Globus pallidus (tissue), 1 donor: ENCODE measurements at regions not wholly inside any gene's neighbourhood (a gene's known extent, or its start where the extent isn't known, plus 50 kb on each side); places are given as distances from the start of the nearest gene placed in this dataset.

Experiments used
- DNase-seq: peaks from one replicate; pipeline ENCODE4 v3.0.0-alpha.2; 2015; ENCODE audit warnings: low spot score

DNA sequence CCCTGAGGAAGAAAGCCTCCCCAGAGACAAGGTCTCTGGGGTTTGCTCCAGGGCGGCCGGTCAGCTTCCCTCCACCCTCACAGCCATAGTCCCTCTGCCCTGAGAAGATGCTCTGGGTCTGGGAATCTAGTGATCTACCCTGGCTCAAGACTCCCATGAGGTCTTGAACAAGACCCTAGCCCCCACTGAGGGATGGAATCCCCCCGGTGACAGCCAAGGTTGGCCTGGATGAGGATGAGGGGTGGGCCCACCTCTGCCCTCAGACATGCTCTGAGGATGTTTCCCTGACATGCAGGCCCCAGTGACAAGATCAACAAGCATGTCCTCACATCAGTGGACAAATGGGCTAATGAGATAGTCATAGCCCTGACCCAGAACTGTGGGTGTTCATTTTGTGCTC lies 138.6 kb downstream of the C5orf15 start:
- no peak for DNase-seq

DNA sequence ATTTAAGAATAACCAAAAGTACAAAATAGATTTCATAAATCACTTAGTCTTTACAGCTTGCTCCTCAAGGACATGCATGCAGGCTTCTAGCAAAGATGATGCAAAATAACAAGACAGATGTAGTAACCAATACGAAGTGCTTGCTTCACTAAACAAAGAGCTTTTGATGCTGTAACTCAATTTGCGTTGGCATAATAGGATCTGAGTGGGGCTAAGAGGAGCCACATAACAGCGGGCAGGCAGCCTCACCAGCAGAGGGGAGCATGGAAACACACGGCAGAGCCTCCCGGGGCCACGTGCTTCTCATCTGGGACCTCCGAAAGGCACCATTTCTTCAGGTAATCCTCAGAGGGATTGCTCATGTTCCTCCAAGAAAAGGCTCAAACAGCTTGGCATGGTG lies 139.7 kb downstream of the C5orf15 start:
- DNase-seq, result peak; percentile 24

DNA sequence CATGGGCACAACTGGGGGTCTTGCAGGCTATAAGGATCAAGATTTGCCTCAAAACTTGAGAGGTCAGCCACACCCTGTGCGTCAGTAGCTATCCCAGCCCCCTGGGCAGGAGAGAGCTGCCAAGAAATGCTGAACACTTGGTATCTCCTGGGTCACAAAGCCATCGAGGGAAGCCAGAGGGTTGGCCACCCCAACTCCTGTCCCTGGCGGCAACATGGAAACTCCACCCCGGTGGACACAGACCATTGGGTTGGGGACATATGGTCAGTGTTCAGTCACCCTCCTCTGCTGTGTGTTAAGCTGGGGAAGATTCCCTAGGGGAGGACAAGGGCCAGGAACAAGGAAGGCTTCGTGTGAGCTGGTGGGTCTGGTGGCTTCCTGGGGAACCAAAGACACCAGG lies 140.6 kb downstream of the C5orf15 start:
- DNase-seq, result no peak

DNA sequence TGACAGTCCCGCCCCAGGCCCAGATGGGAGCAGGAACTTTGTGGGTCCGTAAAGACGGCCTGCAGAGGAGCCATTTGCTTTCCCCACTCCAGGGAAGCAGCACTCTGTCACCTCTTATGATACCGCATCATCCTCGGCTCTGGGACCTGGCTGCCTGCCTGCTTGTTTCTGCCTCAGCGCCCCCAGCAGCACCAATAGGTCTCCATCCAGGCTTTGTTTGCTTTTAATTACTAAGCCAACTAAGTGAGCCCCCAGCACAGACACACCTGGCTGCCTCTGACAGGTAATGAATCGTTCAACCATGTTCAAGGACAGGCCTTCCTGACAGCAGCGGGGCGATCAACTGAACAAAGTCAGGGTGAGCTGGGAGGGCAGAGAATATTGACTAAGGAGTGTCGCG lies 141.4 kb downstream of the C5orf15 start:
- no peak for DNase-seq

DNA sequence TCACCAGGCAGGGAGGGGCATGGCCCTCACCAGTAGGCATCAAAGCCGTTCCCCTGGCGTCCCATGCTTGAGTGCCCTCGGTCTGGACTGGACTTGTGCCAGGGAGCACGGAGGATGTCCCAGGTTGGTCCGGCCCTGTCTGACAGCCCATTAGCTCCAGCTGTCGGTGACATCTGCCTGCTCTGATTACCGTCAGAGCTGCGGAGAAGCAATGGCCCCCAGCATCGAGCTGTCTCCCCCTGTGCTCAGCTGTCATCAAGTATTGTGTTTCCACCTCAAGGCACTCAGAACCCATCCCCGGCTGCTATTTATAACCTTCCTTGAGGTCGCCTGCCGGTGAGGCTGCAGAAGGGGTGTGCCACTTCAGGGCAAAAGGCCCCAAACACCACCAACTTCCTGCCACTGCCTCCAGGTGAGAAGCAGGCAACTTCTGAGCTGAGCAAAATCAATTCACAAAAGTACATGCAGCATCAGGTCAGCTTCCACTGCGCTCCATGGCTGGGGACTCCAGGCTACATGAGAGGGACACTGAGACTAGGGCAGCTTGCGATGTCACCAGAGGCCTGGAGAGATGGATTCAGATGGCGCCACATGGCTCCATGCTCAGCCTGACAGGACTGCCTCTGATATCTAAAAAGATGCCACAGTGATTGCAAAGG lies 142.7 kb downstream of the C5orf15 start:
- DNase-seq, result no peak

DNA sequence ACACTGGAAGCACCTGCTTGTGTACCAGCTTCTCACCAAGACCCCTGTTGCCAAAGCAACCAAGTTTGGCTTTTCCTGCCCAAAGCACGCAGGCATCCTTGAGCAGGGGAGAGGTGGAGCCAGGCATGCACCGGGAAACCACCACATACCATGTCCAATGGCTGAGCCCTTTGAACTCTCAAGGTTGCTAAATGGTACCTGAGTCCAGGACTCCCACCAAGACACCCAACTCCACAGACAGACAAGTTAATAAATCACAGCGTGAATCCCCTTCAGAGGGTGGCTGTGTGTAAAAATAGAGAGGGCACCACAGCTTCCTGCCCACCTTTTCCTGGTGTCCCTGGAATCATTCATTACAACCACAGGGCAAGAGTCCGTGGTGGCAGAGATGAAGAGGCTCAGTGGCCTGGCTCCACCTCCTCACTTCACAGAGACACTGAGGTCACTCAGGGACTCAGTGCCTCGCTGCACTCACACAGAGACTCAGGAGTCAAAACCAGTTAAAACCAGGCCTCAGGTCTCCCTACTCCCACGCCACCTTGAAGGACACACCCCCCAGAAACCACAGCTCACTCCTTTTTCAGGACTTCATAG lies 143.7 kb downstream of the C5orf15 start:
- DNase-seq, result no peak

DNA sequence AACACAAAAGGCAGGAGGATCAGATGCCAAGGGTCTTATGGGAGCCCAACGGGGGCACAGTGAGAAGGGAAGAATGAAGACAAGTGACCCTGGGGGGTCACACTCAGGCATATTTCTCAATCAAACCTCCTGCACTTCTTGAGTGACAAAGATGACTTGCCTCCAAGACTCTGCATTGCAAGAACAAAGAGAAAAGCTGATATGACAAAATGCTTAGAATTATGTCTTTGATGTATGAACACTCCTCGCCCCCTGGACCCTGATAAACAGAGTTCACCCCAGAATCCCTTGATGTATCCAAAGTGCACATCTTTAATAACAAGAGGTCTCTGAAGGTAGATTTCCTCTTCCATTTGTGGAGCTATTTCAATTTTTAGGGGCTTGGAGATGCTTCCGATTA lies 146.5 kb downstream of the C5orf15 start:
- DNase-seq, result no peak

DNA sequence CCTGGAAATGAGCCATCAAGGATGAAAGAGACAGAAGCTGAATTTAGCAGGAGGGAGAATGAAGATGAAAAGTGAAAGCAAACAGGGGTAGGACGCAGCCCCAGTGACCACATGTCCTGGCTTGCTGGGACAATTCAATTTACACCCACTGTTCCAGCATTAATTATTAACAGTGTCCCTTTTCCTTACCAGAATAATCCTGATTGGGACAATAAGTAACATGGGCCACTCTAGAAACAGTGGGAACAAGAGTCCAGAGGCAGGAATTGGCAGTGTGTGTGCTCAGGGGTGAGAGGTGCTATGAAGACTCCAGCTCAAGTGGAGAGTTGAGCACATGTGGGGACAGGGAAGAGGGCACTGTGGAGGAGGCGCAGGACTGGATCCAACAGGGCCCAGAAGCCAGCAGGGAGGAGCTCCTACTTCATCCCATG lies 147.1 kb downstream of the C5orf15 start:
- no peak for DNase-seq

DNA sequence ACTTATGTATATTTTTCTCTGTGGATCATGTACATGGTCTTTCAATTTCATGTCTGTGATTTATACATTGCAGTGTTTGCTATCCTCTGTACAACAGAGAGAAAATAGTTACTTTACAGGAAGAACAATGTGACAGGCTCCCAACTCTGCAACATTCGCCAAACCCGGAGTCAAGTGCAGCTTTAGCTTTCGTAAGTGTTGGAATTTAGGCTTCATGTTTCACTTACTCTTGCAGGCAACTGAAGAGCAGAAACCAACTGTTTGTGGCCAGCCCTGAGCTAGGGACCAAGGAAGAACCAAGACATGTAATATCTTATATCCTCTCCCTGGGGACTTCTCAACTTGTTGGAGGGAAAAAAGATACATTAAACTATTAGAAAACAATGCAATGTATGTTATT lies 147.9 kb downstream of the C5orf15 start:
- DNase-seq, result no peak

DNA sequence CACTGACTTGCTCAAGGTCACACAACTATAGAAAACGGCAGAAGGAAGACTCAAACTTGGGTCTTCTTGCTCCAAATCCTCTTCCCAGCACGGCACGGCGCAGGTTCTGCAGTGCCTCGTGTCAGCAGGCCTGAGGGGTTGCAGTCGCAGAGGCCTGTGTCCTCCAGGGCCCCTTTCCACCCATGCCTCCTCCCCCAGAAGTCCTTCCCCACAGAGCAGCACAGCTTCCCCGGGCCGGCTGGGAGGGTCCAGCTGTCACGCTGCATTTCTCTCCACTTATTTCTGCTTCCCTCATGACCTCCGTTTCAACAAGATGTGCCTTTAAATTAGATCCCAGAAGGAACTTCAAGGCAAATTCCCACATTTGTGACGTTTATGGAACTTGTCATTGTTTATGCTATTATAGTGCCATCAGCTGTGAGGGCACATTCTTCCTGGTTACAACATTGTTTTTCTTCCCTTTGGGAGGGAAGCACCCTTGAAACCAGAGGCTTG lies 148.4 kb downstream of the C5orf15 start:
- no peak for DNase-seq

DNA sequence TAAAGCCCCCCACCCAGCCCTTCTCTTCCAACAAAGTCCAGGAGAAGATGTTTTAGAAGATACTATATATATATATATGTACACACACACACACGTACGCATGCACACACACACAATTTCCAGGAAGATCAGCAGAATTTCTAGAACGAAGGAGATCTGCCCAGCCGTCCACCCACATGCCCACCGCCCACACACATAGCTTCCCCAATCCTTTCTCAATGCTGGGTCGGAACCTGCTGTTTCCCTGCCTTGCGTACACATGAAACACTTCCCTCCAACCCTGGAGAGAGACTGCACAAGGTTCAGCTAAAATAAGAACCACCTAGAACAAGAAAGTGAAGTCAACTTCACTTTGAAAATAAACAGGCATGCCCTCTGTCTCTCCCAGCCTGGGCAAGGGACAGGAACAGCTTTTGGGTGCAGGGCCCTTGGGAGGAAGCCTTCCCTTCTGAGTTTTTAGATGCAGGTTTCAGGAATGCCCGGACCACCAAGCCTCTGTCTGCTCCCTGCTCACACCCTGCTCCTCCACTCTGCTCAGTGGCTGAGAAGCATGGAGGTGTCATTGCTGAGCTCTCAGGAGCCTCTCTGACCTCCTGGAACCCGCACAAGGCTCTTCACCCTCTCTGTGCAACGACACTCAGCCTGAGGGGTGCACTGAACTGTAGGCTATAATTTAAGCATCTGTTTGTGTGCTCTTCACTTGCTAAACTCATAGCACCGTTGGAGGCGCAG lies 149.4 kb downstream of the C5orf15 start:
- no peak for DNase-seq

DNA sequence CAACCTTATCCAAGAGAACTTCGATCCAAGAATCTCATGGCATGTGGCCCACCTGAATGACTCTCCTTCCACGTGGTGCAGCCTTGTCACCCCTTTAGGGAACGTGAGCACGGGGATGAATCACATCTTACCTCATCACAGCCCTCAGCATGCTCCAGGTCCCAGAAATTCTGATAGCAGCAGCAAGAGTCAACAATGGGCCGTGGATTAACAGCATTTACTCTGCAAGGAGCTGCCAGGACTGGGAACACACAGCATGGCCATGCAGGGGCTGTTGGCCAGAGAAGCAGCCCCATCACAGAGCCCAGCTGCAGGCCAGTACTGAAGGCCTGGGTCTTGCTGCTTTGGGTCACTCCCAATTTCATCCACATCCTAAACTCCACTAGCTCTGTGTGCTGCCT lies 150.4 kb downstream of the C5orf15 start:
- no peak for DNase-seq

DNA sequence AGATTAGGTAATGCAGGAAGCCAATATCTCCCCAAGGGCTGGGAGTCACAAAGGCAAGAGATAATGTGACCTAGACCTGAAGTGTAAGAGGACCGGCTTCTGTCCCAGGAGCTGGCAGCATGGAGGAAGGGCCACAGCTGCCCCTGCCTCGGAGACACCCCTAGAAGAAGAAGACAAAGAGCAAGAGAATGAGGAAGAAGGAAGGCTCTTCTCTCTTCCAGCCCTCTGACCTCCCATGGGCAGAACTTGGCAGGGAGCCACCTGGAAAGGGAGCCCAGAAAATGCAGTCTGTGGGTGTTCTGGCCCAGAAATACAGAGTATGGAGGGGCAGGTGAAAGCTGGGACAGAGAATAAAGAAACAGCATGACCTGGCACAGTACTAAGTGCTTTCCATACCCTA lies 151.0 kb downstream of the C5orf15 start:
- no peak for DNase-seq

DNA sequence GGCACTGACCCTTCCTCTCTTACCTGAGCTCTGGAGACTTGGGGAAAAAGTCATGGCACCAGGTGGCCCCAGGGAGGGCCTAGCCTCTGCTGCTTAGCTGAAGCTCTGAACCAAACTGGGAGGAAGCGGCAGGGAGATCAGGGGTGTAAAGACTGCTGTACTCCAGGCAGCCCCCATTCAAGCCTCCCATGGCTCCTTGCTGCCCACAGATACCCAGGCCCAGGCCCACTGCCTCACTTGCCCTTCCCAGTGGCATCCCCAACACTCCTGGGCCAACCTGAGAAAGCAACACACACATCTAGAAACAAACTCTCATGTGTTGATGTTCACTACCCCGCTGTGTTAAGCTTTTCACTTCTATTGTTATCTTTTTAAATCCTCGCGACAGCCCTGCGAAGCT lies 151.6 kb downstream of the C5orf15 start:
- no peak for DNase-seq

DNA sequence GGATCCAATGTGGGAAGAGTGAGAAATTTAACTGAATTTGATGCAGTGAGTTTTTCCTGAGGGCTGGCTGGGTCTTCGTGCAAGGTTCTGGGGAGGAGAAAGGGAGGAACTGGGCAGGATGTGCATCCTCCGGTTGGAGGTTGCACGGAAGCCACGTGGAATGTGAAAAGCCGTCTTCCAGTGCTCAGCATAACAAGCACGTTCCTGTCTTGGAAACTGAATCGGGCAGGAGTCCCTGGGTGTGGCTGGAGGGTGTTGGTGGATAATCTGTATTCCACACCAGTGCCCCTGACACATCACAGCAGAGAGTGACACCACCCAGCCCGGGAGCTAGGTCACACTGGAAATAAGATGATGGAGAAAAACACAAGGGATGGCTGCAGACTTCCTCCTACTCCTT lies 154.3 kb downstream of the C5orf15 start:
- no peak for DNase-seq

DNA sequence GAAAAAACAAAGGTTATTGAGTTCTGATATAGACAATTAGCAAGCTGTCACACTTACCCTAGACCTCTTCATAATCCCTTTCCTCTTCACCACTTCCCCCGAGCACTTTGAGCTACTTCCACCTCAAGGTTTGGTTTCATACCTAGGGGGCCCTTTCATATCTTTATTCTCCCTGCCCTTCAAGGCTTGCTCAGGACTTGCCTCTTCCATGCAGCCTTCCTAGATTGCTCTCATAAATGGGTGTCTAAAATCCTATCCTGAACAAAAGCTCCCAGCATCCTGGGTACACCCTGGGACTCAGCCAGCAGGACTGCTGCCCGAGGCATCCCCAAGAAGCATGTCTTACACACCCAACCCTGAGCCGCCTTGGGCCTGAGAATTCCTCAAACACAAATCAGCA lies 157.3 kb downstream of the C5orf15 start:
- no peak for DNase-seq

DNA sequence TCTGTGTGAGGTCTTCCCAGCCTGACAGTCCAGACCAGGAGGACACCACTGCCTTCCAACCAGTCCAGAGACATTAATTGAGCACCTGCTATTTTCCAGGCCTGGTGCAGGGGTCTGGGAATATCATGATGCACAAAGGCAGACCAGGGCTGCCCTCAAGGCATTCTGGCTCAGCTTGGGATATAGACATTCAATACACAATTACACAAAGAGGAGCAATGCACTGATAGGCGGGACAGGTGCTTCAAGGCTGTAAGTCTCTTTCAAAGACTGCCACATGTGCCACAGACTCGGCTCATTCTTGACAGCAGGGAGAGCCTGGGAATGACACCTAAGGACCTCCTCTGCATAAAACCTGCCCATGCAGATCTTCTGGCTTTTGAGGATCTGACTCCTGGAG lies 158.6 kb downstream of the C5orf15 start:
- no peak for DNase-seq

DNA sequence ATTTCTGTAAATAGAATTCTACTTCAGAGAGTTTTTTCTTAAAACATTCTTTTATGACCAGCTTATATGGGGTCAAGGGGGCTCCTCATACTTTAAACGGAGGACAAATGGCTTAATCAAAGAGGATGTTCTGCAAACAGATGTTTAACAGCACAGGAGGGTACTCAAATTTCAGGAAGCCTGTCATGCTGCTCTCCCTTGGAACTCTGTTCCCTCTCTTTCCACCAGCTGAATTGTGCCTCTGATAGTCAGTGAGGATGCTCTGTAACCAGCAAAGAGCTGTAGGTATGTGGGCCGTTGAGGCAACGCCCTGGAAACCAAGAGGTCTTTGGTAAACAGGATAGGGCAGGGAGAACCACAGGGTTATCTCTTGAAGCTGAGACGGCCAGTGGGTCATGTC lies 161.1 kb downstream of the C5orf15 start:
- DNase-seq, result no peak

DNA sequence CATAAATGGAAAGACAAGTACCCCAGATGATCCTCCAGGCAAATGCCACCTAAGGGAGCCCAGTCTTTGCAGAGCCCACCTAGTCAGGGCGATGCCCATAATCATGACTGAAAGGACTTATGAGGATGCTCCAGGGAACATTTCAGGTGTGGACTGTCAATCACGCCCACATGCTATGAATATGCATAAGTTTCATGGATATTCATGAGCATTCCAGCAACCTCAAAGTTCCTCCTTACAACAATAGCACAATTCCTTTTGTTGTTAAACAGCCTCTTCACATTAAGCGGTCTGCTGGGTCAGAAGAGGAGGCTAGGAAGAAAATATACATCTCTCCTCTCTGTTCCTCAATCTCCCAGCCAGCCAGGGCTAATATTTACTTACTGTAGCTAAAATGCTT lies 161.6 kb downstream of the C5orf15 start:
- DNase-seq, result no peak

DNA sequence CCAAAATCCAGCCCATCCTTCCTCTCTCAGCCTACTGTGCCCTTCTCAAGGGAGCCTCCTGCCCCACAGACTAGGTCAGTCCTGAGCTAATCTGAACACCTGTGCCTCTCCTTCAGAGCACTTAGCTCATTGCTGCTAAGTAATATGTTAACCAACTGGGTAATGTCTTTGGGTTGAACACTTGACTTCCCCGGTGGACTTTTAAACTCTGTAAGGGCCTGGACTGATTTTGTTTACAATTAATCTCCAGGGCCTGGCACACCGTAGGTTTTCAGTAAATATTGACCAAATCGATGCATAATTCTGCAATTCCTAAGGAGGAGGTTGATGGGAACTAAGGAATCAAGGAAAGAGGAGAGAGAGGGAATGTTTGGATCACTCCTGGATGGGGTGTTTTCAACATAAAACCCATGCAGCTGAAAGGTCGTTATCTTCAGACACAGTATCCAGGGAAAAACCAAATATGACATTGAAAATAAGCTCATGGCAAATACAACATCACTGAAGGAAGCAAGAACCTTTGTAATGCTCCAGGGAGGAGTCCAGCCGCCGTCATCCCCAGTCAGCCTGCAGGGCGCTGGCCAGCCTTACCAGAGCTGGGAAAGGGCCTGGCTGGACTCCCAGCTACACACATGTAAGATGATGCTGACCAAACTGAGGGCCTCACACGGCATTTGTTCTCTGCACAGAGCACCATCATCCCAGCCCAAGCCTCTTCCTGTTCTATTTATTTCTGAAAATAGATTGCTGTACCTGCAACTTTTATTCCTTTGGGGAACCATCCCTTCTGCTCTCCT lies 166.3 kb downstream of the C5orf15 start:
- no peak for DNase-seq

DNA sequence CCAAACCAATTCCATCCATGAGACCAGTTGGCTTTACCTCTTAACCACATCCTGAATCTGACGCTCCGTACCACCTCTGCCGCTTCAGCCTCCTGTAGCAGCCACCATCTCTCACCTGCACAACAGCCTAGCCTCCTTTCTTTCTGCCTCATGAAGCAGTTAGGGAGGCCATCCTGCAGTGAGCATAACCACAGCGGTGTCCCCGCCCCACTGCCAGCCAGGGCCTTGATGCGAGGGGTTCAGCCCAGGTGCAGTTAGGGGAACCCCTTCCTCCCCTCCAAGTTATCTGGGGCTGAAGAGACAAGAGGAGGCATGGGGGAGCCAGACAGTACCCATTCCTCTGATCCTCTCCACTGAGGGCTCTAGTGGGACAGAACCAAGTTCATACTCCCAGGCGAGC lies 167.0 kb downstream of the C5orf15 start:
- DNase-seq, result no peak

DNA sequence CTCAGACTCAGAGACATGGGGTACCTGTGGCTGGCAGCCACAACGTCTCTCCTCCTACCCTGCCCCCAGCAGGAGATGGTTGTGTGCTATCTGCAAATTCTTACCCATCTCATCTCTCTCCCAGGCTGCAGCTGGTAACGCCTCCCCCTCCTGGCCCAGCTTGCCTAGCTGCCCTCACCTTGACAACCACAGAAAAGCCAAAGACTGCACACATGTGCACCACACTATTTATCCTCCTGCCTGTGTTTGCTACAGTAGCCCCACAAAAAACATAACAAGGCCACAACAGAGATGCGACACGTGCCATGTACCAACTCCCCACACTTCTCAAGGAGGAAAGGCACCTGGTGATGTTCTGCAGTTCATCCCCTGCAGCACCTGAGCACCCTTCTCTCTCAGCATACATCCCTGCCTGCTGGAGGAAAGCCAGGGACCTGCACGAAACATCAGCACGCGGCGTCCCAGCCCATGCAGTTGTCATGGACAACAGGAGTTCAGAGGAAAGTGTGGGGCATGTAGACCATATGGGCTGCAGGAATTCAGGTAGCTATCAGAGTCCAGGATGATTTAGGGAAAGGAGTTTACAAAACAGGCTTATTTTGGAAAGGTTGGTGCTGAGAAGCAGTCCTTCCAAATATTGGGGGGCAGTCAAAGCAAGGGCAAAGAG lies 168.7 kb downstream of the C5orf15 start:
- DNase-seq, result no peak
